CD8-positive, alpha-beta memory T cell (primary cell): ENCODE measurements at regions not wholly inside any gene's neighbourhood (a gene's known extent, or its start where the extent isn't known, plus 50 kb on each side); places are given as distances from the start of the nearest gene placed in this dataset.

ENCODE experiments used
- CTCF ChIA-PET: fragments of 350-600 bp; sonication (Branson Sonifier 250); formaldehyde crosslinking; loops from one replicate; lab custom pipeline; 2021; ENCODE audit warnings: antibody characterized with exemption; lab: Charles Lee
- POLR2A ChIA-PET: fragments of 350-600 bp; sonication (Branson Sonifier 250); formaldehyde crosslinking; loops from one replicate; lab custom pipeline; 2021; ENCODE audit warnings: antibody characterized with exemption; lab: Charles Lee
- DNase-seq, 5 donors: peaks; one replicate each; pipeline versions ENCODE4 v3.0.0 to v3.0.0-alpha.2; 2020 to 2022; ENCODE audit warnings: mixed read lengths in 1 of 5
- H3K27ac ChIP-seq: one replicate; pipeline ENCODE4 v1.7.0; 2013; ENCODE audit warnings: low read depth, mild to moderate bottlenecking, low read length, moderate library complexity
- H3K27me3 ChIP-seq: 2 replicates; pipeline ENCODE4 v1.7.0; 2013; ENCODE audit warnings: low read length, mild to moderate bottlenecking; ENCODE audit not compliant: insufficient read depth, poor library complexity, severe bottlenecking
- H3K36me3 ChIP-seq: 2 replicates; pipeline ENCODE4 v1.7.0; 2013; ENCODE audit warnings: mild to moderate bottlenecking, low read length, moderate library complexity; ENCODE audit not compliant: insufficient read depth
- H3K4me1 ChIP-seq: 2 replicates; pipeline ENCODE4 v1.7.0; 2013; ENCODE audit warnings: mild to moderate bottlenecking, low read length, moderate library complexity; ENCODE audit not compliant: insufficient read depth
- H3K4me3 ChIP-seq: 2 replicates; pipeline ENCODE4 v1.7.0; 2013; ENCODE audit warnings: mild to moderate bottlenecking, low read length
- H3K9me3 ChIP-seq: 2 replicates; pipeline ENCODE4 v1.7.0; 2013; ENCODE audit warnings: mild to moderate bottlenecking, low read length
- H3K27ac Mint-ChIP-seq, 8 donors: one replicate each; pipeline ENCODE4 v1.8.0; 2020 to 2021; ENCODE audit warnings: mixed read lengths in 8 of 8, mild to moderate bottlenecking in 6 of 8, inconsistent platforms in 3 of 8, moderate library complexity in 3 of 8
- H3K27me3 Mint-ChIP-seq, 2 donors: one replicate each; pipeline ENCODE4 v1.8.0; 2020 to 2021; ENCODE audit warnings: mixed read lengths in 2 of 2, mild to moderate bottlenecking in 1 of 2, moderate library complexity in 1 of 2
- H3K36me3 Mint-ChIP-seq, 3 donors: one replicate each; pipeline ENCODE4 v1.8.0; 2020 to 2021; ENCODE audit warnings: mixed read lengths in 3 of 3, inconsistent platforms in 1 of 3, mild to moderate bottlenecking in 1 of 3
- H3K4me1 Mint-ChIP-seq, 3 donors: one replicate each; pipeline ENCODE4 v1.8.0; 2020 to 2021; ENCODE audit warnings: mixed read lengths in 3 of 3, inconsistent platforms in 1 of 3, mild to moderate bottlenecking in 1 of 3
- H3K4me3 Mint-ChIP-seq, 7 donors: one replicate each; pipeline ENCODE4 v1.8.0; 2020 to 2021; ENCODE audit warnings: mixed read lengths in 7 of 7, mild to moderate bottlenecking in 6 of 7, moderate library complexity in 4 of 7, inconsistent platforms in 2 of 7
- H3K9me3 Mint-ChIP-seq, 5 donors: one replicate each; pipeline ENCODE4 v1.8.0; 2020 to 2022; ENCODE audit warnings: mixed read lengths in 5 of 5, mild to moderate bottlenecking in 3 of 5, moderate library complexity in 2 of 5, inconsistent platforms in 1 of 5

- no peaks in the 10 kb centered on the region for H3K36me3 Mint-ChIP-seq
- H3K4me3 Mint-ChIP-seq, result no peak overlapping the region
- DNase-seq, result no peak
- POLR2A ChIA-PET, result no interaction called here
- no peaks in the 10 kb centered on the region for H3K27me3 Mint-ChIP-seq
- no peaks in the 10 kb centered on the region for H3K36me3 ChIP-seq
- peaks cover 0 to 14% (median 2%) of the 10 kb centered on the region in 5 donors for H3K9me3 Mint-ChIP-seq
- H3K27me3 ChIP-seq, result no peaks in the 10 kb centered on the region
- CTCF ChIA-PET, result no interaction called here
- H3K27ac Mint-ChIP-seq, result no peak overlapping the region
- no peaks in the 10 kb centered on the region for H3K4me1 Mint-ChIP-seq
- H3K9me3 ChIP-seq, result no peaks in the 10 kb centered on the region
- H3K4me3 ChIP-seq, result no peak overlapping the region
- H3K4me1 ChIP-seq, result no peaks in the 10 kb centered on the region
- no peak overlapping the region for H3K27ac ChIP-seq
Observed at GRCh38 chrX:27893211-27893610, 85.4 kb downstream of the MAGEB10 start.

GRCh38 chrX:27890611-27891010, 82.8 kb downstream of the MAGEB10 start:
- ChIA-PET POLR2A (no interaction called here), CTCF (no interaction called here)
- Mint-ChIP-seq H3K27ac (no peak overlapping the region), H3K36me3 (no peaks in the 10 kb centered on the region), H3K4me3 (no peak overlapping the region), H3K27me3 (no peaks in the 10 kb centered on the region), H3K4me1 (no peaks in the 10 kb centered on the region), H3K9me3 (peaks cover 0 to 11% (median 3%) of the 10 kb centered on the region in 5 donors)
- no peak for DNase-seq
- H3K27ac ChIP-seq, result no peak overlapping the region
- H3K27me3 ChIP-seq, result no peaks in the 10 kb centered on the region
- no peaks in the 10 kb centered on the region for H3K36me3 ChIP-seq
- H3K4me1 ChIP-seq, result no peaks in the 10 kb centered on the region
- no peaks in the 10 kb centered on the region for H3K9me3 ChIP-seq
- no peak overlapping the region for H3K4me3 ChIP-seq

- Mint-ChIP-seq H3K4me3 (no peak overlapping the region), H3K36me3 (no peaks in the 10 kb centered on the region), H3K9me3 (peaks cover 0 to 11% (median 3%) of the 10 kb centered on the region in 5 donors), H3K4me1 (no peaks in the 10 kb centered on the region), H3K27ac (no peak overlapping the region), H3K27me3 (no peaks in the 10 kb centered on the region)
- no peak for DNase-seq
- H3K27ac ChIP-seq, result no peak overlapping the region
- CTCF ChIA-PET, result no interaction called here
- H3K4me1 ChIP-seq, result no peaks in the 10 kb centered on the region
- no peaks in the 10 kb centered on the region for H3K9me3 ChIP-seq
- POLR2A ChIA-PET, result no interaction called here
- H3K36me3 ChIP-seq, result no peaks in the 10 kb centered on the region
- H3K27me3 ChIP-seq, result no peaks in the 10 kb centered on the region
- no peak overlapping the region for H3K4me3 ChIP-seq
Observed at GRCh38 chrX:27889878-27890277, 82.1 kb downstream of the MAGEB10 start.

- Histone ChIP-seq H3K27ac (no peak overlapping the region), H3K4me1 (no peaks in the 10 kb centered on the region), H3K27me3 (no peaks in the 10 kb centered on the region), H3K36me3 (no peaks in the 10 kb centered on the region), H3K9me3 (no peaks in the 10 kb centered on the region), H3K4me3 (no peak overlapping the region)
- Mint-ChIP-seq H3K4me3 (no peak overlapping the region), H3K27ac (no peak overlapping the region), H3K27me3 (no peaks in the 10 kb centered on the region), H3K4me1 (no peaks in the 10 kb centered on the region), H3K9me3 (peaks cover 0 to 7% (median 3%) of the 10 kb centered on the region in 5 donors), H3K36me3 (no peaks in the 10 kb centered on the region)
- DNase-seq, result no peak
- ChIA-PET CTCF (no interaction called here), POLR2A (no interaction called here)
Observed at GRCh38 chrX:27884654-27885053, 76.9 kb downstream of the MAGEB10 start.

- H3K9me3 Mint-ChIP-seq, result peaks cover under 1 to 5% (median 2%) of the 10 kb centered on the region in 5 donors
- Histone ChIP-seq H3K9me3 (no peaks in the 10 kb centered on the region), H3K4me1 (no peaks in the 10 kb centered on the region), H3K4me3 (no peak overlapping the region), H3K27ac (no peak overlapping the region), H3K36me3 (no peaks in the 10 kb centered on the region), H3K27me3 (no peaks in the 10 kb centered on the region)
- DNase-seq, result no peak
- H3K4me3 Mint-ChIP-seq, result no peak overlapping the region
- H3K36me3 Mint-ChIP-seq, result no peaks in the 10 kb centered on the region
- no peak overlapping the region for H3K27ac Mint-ChIP-seq
- H3K4me1 Mint-ChIP-seq, result no peaks in the 10 kb centered on the region
- CTCF ChIA-PET, result no interaction called here
- H3K27me3 Mint-ChIP-seq, result no peaks in the 10 kb centered on the region
- POLR2A ChIA-PET, result no interaction called here
Observed at GRCh38 chrX:27883468-27884092, 75.8 kb downstream of the MAGEB10 start.

GRCh38 chrX:27882695-27883094, 74.9 kb downstream of the MAGEB10 start:
- Mint-ChIP-seq H3K27ac (no peak overlapping the region), H3K4me3 (no peak overlapping the region), H3K4me1 (no peaks in the 10 kb centered on the region), H3K27me3 (no peaks in the 10 kb centered on the region), H3K9me3 (peaks cover 0 to 7% (median 2%) of the 10 kb centered on the region in 5 donors), H3K36me3 (no peaks in the 10 kb centered on the region)
- Histone ChIP-seq H3K4me1 (no peaks in the 10 kb centered on the region), H3K9me3 (no peaks in the 10 kb centered on the region), H3K27me3 (no peaks in the 10 kb centered on the region), H3K4me3 (no peak overlapping the region), H3K36me3 (no peaks in the 10 kb centered on the region), H3K27ac (no peak overlapping the region)
- ChIA-PET POLR2A (no interaction called here), CTCF (no interaction called here)
- DNase-seq, result no peak

- Mint-ChIP-seq H3K4me1 (no peaks in the 10 kb centered on the region), H3K4me3 (no peak overlapping the region), H3K36me3 (no peaks in the 10 kb centered on the region), H3K27ac (no peak overlapping the region), H3K27me3 (no peaks in the 10 kb centered on the region), H3K9me3 (peaks cover 0 to 5% (median 3%) of the 10 kb centered on the region in 5 donors)
- no peak for DNase-seq
- Histone ChIP-seq H3K4me1 (no peaks in the 10 kb centered on the region), H3K36me3 (no peaks in the 10 kb centered on the region), H3K27me3 (no peaks in the 10 kb centered on the region), H3K4me3 (no peak overlapping the region), H3K27ac (no peak overlapping the region), H3K9me3 (no peaks in the 10 kb centered on the region)
- POLR2A ChIA-PET, result no interaction called here
- CTCF ChIA-PET, result no interaction called here
Observed at GRCh38 chrX:27878862-27879261, 71.1 kb downstream of the MAGEB10 start.
